HG02970 (cell line): ENCODE measurements at regions not wholly inside any gene's neighbourhood (a gene's known extent, or its start where the extent isn't known, plus 50 kb on each side); places are given as distances from the start of the nearest gene placed in this dataset.

ENCODE experiments used
- ATAC-seq: cut with Tn5 transposase; IDR thresholded peaks from one replicate; pipeline ENCODE4 v1.9.1; 2021; ENCODE audit warnings: mild to moderate bottlenecking, moderate library complexity, moderate number of reproducible peaks; ENCODE audit not compliant: unreplicated experiment, low FRiP score

DNA sequence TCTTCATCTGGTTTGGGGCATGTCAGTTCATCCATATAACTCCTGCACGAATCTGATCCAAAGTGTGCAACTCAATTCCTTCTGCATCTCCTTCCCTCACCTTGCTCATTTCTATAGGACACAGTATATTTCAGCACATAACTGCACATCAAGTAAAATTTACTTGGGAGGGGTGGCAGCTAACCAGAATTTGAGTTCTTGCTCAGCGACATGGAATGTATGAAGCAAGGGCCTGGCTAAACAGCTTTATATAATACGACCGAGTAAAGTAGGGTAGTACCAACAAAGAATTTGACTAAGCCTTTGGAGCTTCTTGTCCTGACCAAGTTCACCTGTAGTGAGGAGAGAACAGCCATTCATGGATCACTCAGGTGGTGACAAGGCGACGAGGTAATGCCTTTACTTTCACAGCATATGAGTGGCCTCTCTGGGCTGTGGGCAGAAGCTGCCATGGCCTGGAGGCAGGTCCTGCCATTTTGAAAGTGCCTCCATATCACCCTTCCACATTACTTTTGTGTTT, 570.2 kb upstream of the TNP1 start:
- no peak for ATAC-seq

DNA sequence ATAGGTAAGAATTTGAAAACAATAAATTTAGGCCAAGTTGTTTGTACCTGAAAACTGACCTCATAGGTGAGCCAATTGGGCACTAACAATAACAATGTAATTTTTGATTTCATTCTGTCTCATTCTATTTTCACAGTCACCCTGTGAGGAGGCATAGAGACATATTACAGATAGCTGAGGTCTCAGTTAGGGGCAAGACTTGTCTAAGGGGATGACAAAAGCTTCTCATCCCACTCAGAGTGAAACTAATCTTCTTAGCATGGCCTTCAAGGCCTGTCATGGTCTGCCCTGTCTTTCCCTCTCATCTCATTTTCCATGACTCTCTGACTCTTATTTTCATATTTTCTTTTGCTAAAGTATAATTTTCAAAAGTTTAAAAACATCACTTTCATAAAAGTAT, 562.0 kb upstream of the TNP1 start:
- no peak for ATAC-seq

DNA sequence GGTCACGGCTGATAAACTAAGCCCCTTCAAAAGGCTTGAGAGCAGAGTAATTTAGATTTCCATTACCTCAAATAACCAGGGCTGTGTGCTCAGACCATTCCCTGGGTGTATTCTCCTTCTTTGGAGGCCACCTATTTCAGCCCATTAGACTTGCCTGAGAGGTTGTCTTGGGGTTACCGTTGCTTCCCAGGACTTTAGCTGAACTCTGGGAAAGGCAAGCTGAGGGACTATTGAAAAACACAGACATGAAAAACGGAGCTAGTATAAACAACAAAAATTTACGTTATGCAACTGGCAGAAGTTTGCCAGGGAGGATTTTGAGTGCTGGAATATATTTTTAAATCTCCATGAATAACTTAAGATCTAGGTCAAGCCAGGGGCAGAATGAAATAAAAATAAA, 561.0 kb upstream of the TNP1 start:
- ATAC-seq: no peak

DNA sequence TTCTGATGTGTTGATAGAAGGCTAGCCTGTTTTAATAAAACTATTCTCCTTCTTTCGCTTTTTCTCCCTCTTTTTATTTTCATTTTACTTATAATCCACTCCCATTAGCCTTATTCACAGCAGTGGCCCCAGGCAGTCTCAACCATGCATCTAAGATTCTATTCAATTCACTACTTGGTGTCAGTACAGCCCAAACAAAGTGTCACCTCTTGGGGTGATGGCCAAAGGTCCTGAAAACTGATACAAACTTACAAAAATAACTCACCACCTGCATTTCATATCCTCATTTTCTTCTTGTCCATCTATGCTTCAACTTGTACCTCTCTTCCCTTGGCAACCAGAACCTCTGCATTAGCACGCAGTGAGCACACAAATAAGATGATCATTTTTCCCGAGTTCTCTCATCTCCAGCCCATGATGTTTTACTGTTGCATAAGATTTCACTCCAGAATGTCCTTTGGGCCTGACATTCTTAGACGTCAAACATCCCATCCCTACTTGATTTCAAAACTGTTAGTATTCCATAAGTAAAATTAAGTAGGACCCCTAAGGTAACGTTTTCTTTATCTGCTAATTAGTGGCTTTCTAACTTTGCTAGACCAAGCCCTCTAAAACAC, 559.3 kb upstream of the TNP1 start:
- no peak for ATAC-seq

DNA sequence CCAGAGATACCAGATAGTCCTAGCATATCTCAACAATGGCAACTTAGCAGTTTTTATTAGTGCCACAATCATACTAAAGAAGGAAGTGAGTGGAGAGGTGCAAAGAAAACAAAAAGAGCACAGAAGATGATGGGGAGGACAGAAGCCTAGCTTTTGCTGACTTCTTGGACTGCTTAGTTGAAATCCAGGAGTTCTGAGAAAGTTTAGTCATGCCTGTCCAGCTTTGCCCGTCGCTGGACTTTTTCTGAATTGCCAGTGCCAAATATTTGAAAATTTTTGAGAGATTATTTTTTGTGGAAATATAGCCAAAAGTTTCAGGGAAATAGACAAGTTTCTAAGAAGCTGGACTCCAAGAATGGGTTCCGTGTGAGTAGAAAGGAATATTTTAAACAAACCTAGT, 558.7 kb upstream of the TNP1 start:
- ATAC-seq: no peak

DNA sequence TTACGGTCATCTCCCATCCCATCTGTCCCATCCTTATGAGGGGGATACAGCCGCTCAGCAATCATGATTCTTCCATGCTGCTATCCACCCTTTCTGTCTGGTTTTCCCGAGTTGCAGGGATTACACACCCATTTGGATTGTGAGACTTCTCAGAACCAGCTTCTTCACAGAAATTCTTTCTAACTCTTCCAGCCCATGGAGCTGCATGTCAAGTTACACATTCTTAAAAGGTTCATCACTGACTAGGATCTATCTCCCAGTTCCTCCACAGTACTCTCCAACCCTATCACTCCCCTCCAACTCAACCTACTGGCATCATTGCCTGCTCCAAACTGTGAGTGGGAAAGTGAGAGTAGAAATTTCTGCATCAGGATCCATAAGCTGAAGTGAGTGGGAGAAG, 558.2 kb upstream of the TNP1 start:
- no peak for ATAC-seq

DNA sequence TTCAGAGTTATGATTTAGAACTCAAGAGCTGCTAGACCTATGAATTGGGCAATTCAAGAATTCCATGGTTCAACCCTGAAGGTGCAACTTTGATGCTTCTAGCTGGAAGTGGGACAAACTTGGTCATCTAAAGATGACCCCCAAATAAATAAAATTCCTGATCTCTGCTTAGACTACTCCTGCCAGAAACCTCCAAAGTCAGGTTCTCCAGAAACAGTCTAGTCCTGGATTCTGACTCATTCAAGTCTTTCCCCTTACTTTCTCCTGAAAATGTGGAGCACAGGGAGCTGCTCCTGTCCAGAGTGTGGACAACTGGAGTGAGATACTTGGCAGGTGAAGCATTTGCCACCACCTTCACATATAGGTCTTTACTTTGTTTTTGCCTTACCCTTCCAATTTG, 557.7 kb upstream of the TNP1 start:
- no peak for ATAC-seq

DNA sequence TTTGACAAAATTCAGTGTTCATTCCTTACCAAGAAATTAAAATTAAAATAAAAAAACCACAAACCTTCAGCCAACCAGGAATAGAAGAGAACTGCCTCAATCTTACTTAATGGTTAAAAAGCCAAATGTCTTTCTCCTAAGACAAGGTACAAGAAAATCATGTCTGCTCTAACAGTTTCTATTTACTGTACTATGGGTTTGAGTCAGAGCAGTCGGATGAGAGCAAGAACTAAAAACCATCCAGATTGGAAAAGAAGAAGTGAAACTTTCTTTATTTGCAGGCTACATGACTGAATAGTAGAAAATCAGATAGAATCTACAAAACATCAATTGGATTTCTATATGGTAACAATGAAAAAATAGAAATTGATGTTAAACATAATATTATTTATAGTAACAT, 555.5 kb upstream of the TNP1 start:
- peak; percentile 54 for ATAC-seq

DNA sequence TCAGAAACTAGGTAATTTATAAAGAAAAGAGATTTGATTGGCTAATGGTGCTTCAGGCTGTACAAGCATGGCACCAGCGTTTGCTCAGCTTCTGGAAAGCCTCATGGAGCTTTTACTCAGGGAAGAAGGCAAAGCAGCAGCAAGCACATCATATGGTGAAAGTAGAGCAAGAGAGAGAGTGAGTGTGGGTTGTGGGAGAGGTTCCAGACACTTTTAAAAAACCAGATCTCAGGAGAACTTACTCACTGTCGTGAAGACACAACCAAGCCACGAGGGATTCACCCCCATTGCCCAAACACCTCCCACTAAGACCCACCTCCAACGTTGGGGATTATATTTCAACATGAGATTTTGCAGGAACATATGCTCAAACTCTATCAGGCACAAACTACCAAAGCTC, 554.6 kb upstream of the TNP1 start:
- ATAC-seq: no peak

DNA sequence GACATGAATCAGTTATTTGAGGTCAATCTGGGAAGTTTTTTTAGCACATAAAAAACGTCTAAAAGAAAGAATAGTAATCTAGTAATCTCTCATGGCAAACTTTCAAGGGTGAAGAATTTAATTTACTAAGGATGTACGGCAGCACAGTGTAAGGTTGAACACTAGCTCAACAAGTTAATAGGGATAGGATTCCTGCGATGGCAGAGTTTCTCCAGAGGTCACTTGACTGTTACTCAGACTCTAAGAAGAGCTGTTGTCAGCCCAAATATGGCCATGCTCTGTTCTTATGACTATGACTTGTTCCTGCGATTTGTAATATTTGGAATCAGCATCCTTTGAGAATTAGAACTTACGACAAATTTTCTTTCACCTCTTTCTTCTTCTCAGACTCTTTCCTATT, 553.3 kb upstream of the TNP1 start:
- no peak for ATAC-seq

DNA sequence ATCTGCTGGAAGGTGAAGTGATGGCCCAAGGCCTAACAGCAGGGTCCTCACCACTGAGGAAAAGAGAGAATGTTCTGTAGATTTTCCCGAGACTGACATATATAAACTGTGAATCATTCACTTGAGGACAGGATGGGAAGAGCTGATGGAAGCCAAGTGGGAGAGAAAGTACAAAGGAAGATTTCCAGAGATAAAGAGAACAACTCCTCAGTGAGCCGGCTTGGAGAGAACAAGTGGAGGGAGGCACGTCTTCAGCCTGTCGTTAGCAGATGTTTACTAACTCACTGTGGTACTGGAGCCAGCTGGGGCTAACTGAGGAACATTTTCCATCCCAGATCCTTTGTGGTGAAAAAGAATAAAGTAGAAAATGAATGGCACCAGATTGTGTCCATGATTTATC, 552.9 kb upstream of the TNP1 start:
- no peak for ATAC-seq

DNA sequence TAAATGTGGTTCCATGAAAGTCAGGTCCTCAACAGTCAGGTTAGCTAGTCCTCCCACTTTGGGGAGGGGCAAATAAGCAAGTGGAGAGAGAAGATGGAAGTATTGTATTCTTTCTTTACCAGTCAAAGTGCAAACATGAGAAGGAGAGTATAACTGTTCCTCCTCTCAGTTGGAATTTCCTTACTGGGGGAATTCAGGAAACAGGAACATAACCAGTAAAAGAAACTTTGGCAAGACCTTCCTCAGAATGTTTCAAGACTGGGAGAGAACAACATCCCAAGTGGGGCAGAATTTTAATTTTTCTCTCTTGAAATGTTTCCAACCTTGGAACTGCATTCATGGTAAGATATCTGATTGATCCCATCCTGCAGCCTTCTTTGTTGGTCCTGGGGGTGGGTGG, 552.4 kb upstream of the TNP1 start:
- no peak for ATAC-seq

DNA sequence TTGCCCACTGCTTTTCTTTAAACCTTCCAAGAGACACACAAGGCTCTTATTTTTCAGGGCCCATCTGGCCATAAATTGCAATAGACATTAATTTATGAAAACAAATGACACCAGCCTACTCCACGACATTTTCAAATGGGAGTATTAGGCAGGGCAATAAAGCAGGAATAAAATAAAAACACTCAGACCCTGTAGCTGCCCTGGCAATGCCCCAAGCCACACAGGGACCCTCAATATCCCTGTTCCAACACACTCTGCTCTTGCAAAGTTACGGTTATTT, 550.8 kb upstream of the TNP1 start:
- ATAC-seq: no peak

DNA sequence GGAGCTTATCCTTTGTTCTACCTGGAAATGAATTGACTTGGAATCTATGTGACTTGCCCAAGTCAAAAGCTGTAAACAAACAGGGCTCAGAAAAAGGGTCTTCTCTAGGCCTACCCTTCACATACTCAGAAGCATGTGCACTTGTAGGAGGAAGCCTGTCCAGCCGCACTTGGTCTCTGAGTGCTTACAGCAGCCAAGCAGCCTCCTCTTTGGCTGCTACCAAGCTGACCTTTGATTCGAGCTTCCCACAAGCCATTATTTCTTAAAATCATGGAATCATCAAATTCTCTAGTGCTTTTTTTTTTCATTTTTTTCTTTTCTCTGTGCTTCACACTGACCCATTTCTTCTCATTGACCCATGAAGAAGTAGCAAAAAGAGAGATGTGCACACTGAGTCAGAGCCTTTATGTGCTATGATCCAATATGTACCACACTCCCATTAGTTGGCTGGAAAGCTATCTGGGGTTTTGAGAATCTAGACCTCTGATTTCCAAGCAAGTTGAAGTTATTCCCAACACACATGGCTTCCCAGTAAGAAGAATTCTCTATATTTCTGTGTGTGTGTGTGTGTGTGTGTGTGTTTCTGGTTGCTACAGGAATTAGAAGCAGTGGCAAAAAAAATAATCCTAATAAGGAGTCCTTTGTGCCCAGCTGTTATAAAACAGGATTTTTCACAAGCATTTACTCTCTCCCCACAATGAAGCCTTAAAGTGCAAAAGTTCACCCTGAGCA, 550.3 kb upstream of the TNP1 start:
- no peak for ATAC-seq

DNA sequence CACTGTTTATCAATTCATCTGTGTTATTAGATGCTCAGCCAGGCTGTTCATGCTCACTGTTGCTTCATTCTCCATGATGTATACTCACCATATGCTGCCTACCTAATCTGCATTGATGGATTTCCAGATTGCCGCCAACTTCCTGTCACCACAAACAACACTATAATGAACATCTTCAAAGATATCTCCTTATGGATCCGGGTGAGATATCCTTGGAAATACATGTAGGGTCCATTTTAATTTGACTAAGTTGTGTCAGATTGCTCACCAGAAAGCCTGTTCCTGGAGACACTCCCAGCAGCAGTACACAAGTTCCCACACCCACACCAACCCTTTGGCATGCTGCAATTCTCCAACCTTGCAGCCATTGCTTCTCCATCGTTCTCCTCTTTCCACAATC, 547.5 kb upstream of the TNP1 start:
- ATAC-seq: no peak

DNA sequence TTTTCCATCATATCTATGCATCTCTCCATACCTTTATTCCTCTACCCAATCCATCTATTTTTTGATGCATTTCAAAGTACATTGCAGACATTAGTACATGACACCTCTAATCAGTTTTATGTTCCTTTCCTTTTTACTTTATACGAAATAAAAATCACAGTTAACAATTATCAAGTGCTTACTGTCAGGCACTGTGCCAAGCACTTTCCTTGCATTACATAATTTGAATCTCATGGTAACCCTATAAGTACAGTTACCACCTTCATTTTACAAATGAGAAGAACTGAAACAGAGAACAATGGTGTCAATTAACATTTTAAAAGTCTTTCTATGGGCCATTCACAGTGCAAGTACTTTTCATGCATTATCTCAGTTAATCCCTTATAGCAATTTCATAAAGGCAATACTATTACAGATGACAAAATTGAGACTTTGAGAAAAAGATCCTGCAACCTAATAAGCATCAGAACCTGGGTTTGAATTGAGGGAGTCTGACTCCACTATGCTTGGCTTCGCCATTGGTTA, 544.4 kb upstream of the TNP1 start:
- no peak for ATAC-seq

DNA sequence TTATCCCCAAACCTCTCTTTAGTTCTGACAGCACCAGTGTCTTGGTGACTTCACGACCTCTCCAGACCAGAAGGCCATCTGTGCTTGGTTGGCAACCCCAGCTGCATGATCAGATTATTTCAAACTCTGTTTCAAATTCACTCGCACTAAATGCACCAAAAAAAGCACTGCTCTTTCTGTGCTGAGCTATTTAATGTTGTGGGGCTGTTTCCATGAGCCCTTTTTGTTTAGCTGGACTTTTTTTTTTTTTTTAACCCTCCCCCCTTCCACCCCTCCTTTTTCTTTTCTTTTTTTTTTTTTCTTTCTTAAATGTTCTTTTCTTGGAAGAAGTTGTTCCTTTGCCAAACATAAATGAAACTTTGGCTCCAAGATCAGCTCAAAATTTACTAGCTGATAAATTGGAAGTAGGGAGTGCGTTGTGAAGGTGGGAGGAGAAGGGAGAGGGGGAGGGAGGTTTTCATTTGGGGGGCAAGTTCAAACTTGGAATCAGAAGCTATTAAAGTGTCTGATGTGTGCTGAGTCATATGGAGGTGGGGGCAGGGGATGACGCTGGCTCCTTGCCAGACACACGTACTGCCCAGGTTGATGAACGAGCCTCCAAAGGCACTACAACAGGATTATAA, 543.0 kb upstream of the TNP1 start:
- no peak for ATAC-seq

DNA sequence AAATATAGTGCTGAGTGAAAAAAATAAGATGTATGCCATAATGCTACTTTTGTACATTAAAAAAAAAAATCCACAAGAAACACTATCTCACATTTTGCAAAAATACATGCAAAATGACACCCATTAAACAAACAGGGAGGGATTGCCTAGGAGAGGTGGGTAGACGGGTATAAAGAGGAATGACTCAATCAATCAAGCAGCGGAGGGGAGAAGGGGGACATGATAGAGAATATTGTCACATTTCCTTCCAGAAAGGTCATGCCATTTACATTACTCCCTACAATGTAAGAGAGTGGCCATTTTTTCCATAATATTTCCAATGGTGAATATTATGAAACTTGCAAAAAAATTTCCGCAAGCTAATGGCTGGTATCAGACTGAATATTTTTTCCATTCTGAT, 542.3 kb upstream of the TNP1 start:
- ATAC-seq: no peak

DNA sequence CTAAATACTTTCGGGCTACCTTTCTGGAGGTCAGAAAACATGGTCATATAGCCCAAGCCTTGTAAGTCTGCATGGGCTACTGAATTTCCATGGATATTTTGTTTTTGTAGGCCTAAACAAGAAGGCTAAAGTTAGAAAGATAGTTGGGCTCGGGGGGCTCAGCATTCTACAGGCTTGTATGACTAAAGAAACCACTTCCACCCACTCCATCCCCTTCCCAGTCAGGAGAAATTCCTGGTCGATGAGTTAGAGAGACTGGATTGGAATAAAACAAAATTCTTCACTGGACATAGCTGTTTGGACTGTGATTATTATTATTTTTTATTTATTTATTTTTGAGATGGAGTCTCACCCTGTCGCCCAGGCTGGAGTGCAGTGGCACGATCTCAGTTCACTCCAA, 539.4 kb upstream of the TNP1 start:
- no peak for ATAC-seq

DNA sequence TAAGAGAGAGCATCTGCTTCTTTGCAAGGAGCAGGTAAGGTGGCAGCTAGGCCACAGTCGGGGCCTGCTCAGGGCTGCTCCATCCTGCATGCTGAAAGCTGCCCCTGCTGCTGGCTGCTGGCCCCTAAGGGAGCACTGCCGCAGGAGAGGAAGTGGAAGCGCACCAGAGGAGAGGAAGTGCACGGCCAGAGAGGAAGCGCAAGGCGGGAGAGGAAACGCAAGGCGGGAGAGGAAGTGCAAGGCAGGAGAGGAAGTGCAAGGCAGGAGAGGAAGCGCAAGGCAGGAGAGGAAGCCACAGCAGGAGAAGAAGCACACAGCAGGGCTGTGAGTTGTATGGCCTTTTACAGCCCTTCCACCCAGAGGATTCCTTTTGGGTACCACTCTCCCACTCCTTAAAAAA, 539.0 kb upstream of the TNP1 start:
- no peak for ATAC-seq

DNA sequence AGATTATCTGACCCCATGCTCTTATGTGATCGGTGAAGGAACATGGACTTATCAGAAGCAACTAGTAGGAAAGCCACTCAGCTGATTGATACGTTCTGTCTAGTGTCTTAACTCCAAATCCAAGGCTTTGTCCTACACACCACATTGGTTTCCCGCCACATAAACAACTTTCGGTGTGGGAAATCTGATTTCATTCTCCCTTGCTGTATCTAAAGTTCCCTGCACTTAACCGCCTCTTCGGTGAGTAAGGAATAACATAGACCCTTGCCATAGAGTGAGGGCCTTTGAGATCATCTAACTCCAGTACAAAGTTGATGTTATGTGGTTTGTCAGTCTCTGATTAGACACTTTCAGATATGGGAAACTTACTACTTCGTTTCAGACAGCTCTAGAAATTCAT, 538.2 kb upstream of the TNP1 start:
- no peak for ATAC-seq

DNA sequence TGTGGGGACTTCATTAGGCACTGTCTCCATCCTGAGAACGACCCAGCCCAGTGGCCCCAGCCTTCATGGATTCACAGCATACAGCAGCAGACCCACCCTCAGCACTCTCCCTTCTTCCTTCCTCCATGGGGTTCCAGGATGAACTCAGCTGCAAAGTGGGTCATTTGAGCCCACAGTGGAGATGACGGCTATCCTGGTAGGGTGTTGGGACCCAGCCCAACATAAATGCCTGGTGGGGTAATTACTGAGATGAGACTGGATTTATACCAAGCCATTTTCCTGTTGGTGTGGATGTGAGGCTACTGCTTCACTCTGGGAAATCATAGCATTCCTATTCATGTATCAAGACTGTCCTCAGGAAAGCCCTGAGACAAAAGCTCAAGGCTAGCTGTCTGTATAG, 536.7 kb upstream of the TNP1 start:
- no peak for ATAC-seq
